Stimulated activated CD4-positive, alpha-beta T cell treated with anti-CD3 and anti-CD28 coated beads, Interleukin-4, amount 100 ng/mL, for 4 hours (primary cell): ENCODE measurements at regions not wholly inside any gene's neighbourhood (a gene's known extent, or its start where the extent isn't known, plus 50 kb on each side); places are given as distances from the start of the nearest gene placed in this dataset.
"Not testable (repeated sequence)": the region's sequence is repeated elsewhere in the genome, so short reads cannot be mapped to it uniquely, and the experiment has no call there.

Experiments used
- DNase-seq, 2 experiments: peaks; one replicate each; pipeline ENCODE4 v3.0.0-alpha.2; 2020

DNA sequence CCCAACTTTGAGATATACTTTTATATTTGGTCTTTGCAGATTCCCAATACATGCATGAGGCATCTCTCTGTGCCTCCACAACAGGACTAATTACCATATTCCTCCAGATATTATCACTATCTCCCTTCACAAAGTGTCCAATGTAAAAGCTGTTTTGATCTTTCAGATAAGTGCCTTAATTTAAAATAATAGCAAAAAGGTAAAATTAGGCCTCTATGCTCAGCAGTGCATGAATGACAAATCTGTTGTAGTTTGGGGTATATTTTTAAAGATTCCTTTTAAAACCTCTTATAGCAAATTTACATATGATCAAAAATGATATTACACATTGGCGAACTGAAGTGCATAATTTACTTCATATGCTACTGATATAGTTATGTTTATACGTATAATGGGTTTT, 369.2 kb upstream of the CCNH start:
- no peak for DNase-seq

DNA sequence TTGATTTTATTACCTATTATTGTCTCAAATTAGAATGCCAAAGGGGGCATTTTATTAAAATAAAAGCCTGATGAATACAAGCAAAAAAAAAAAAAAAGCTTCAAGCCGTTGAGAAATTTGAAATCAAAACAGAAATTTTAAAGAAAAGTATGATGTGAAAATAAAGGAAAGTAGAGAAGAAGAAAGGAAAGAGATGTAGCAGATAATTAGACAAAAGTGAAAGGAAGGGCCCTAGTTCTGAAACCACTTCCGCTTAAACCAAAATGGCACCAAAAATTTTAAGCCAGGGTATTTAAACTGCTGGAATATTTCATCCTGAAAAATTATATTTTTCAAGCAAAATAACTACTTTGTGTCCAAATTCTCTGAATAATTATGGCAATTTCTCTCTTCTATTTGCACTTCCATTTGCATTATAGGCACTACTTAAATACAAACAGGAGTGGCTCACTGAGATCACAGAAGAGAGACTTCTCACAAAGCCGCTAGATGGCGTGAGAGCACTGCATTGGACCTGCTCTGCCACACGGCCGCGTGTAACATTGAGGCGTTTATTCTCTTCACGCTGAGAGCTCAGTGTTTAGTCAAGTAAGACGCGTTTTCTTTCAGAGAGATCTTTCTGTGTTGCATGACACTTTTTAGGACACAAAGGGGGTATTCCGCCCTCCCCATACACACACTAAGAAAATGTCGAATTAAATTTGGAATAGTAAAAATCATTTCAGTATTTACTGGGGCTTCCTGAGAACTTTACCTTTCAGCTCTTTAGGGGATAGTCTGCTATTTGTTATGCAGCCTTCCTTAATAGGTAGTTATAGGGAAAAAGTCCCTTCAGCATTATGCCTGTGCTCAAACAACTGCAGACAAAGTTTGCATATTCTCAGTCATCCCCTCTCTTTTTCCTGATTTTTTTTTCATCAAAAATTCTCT, 368.4 kb upstream of the CCNH start:
- peak; percentile 64 to 68 for DNase-seq

DNA sequence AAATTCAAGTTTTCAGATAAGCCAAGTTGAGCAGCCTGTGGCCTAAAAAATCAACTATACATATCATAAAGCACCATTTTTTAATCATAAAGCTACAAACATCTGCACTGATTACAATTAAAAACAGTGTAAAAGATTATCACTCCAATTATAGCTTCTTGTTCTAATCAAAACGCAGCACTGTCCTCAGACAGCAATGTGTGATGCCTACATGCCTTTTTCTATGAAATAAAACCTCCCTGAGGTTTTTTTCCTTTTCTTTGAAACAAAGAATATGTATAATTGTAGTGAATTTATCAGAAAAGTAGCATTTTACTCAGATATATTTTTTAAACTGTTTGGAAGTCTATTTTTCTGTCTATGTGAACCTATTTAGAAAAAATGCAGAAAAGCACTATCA, 366.1 kb upstream of the CCNH start:
- DNase-seq: no peak

DNA sequence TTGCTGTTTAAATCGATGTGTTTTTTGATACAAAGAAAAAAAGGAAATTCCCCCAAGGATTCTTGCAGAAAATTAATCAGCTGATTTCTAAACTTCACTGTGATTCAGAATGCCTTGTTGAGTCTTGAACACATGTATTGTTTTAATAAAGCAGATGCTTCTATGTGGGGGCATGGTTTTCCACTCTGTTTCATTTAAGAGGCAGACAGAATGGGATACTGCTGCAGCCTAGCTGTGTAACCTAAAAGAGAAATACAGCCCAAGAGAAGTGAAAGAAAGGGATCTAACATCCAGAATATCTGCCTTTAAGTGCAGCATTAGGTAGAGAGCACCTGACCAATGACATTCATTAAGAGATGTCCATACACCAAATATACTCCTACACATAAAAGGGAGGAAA, 365.1 kb upstream of the CCNH start:
- DNase-seq: no peak

DNA sequence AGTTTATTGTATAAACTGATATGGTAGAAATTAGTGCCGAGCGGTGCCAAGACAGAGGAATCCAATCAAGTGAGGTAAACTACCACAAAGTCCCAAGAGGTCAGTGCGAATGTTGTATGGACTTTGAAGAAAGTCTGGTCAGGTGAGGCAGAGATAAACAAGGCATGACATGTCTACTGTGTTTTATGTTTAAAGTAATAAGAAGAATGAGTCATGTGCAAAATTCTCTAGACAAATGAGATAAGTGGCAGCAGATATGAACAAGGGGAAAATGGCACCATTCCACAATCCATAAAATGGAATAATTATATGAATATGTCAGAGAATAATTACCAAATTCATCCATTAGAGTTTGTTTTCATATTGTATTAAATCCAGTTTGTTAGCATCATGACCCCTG, 364.1 kb upstream of the CCNH start:
- no peak for DNase-seq

DNA sequence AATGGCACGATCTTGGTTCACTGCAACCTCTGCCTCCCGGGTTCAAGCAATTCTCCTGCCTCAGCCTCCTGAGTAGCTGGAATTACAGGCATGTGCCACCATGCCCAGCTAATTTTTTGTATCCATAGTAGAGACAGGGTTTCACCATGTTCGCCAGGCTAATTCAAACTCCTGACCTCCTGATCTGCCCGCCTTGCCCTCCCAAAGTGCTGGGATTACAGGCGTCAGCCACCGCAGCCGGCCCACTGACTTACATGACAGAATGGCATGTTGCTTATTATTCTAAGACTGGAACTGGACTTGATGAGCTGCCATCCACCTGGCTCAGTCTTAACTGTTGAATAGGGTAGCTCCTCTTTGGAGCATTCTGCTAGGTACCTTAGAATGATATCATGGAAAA, 363.6 kb upstream of the CCNH start:
- not testable (repeated sequence) for DNase-seq

DNA sequence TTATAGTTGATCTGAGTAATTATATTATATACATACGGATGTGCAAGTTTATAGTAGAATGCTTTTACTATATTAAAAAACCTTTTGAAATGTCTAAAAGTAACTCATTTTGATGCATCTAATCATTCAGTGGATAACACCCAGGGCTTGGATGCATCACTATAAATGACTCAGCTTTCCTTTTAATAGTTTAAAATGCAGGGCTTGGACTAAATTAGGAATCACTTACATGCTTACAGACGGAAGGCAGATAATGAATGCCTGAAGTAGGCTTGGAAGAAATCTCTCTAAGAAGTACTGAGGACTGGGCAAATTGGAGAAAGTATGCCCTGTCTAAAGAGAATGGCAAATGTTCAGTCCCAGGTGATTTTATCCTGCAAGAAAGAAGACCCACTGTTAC, 362.5 kb upstream of the CCNH start:
- DNase-seq: no peak

DNA sequence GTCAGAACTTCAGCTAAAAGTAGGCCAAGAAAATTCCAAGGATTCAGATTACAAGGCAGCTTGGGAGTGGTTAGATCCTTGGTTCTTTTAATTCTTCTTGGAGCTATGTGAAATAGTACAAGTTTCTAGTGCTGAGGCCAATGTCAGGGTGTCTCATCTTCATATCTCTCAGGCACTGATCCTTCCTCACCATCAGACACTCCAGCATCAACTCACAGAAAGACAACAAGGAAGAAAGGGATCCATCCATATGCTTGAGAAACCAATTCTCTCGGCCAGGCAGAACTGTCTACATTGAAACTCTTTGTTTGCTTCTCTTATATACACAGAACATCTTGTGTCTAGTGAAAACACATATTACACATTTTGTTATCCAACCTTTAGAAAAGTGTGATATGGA, 362.1 kb upstream of the CCNH start:
- no peak for DNase-seq

DNA sequence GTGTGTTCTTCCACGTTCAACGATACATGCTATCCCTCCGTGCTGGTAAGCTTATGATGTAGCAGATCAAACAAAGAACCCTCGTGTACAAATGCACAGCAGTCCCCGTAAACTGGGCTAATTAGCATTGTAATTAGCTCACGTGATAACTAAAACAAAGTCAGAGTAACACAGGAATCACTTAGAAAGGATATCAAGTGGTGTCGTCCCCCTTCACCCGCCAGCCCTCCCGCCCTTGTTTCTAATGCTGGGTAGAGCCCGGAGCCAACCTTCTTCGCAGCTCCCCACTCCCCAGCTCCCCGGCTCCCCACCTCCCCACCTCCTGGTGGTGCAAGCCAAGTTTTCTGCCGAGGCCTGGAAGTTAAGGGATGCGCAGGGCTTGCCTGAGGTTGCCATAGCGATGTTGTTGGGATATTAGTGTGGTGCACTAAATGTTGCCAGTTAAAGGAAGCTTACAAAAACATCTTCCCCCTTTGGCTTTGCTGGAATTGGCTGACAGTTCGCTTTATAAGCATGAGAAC, 357.9 kb upstream of the CCNH start:
- DNase-seq: no peak

DNA sequence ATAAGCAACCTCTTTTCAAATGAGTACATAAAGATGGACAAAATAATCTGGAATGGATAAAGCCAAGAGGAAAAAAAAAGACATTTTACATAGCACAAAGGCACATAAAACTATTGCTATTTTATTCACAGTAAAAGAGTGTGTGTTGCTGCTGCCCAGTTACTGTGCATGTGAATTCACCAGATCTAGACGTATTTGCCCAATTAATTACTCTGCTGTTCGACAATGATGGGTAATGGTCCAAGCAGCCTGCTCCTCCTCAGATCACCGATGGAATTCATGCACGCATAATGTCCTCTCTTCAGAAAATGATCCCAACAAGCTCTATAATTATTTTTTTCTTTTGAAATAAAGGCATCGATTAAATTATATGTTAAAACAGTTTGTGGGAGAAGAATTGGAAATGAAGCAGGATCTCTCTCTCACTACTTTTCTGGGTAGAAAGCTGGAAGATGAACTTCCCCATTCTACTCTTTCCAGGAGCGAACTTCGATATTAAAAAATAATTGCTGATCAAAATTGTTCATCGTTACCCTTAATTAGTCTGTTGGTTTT, 357.4 kb upstream of the CCNH start:
- no peak for DNase-seq

DNA sequence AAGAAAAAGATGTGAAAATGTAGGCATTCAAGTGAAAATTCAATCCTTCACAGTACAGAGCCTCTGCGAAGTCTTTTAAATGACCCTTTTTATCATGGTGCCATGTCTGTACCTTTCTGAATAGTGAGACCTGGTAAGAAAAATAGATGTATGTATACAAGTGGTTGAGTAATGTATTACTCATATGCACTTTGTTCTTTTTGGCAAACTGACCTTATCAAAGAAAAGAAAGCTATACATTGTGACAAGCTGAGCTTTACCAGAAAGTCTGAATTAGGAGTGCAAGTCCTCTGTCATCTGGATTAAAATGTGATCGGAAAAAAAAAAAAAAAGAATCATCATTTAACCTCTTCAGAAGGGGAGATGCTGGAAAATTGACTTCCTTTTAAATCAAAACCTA, 356.4 kb upstream of the CCNH start:
- DNase-seq: no peak

DNA sequence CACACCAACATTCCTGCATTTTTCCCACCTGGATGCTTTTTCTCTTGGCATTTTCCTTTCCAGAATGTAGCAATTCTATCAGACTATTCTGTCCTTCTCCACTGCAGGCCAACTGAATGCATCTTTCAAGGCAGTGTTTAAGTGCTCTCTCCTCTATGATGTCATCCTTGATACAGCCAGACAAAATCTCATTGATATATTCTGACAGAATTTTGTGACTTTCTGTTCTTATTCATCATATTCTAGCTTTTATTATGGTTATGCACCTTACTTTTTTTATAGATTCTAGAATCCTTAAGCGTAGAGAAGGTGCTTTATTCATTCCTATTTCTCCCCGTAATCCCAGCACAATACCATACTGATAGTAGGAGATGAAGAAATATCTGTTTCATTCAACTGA, 355.5 kb upstream of the CCNH start:
- DNase-seq: no peak

DNA sequence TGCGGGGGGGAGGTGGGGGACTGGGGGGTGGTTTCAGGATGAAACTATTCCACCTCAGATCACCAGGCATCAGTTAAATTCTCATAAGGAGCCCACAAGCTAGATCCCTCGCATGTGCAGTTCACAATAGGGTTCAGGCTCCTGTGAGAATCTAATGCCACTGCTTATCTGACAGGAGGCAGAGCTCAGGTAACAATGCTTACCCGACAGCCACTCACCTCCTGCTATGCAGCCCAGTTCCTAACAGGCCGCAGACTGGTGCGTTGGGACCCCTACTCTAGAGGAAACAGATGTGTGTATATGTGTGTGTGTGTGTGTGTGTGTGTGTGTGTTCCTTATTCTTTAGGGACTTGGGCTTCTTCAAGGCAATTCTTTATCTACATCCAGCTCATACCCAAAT, 352.3 kb upstream of the CCNH start:
- DNase-seq: no peak

DNA sequence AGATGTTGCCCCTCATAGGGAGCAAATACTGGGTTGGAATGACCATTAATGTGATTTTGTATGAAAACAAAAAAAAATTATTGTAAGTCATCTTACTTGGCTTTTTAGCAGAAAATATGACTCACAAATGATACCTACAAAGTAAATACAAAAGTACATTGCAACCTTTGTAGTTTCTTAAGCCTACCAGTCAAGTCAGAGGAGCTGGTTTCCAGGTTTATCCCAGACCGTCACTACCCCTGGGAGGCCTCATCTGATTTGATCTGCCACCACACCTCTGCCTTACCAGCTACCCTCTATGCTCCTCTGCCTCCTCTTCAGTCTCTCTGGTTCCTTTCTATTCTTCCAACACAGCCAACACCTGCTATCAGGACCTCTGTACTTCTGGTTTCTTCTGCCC, 349.9 kb upstream of the CCNH start:
- DNase-seq: no peak

DNA sequence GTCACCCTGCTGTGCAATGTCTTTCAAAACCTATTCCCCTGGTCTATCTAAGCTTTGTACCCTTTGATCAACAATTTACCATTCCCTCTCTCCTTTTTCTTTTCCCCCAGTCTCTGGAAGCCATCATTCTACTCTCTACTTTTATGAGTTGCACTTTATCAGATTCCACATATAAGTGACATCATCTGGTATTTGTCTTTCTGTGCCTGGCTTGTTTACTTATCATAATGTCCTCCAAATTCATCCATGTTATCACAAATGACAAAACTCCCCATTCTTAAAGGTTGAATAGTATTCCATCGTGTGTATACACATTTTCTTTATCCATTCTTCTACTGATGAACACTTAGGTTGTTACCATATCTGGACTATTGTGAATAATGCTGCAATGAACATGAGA, 344.2 kb upstream of the CCNH start:
- no peak for DNase-seq

DNA sequence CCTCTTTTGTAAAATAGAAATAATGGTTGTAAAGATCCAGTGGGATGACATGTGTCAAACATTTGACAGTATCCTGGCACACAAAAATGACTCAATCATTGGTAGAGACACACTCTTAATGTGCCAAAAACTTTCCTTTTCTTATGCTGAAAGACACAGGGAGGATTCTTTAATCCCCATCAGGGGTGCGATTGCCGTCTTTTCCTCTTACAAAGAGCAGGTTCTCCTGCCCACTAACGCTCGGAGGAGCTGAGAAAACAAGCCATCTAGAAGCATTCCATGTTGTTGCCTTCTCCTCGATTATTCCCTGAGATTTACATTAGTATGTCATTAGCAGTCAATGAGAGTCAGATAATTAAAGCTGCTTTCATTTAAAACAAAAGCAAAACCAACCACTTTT, 342.6 kb upstream of the CCNH start:
- DNase-seq: no peak

DNA sequence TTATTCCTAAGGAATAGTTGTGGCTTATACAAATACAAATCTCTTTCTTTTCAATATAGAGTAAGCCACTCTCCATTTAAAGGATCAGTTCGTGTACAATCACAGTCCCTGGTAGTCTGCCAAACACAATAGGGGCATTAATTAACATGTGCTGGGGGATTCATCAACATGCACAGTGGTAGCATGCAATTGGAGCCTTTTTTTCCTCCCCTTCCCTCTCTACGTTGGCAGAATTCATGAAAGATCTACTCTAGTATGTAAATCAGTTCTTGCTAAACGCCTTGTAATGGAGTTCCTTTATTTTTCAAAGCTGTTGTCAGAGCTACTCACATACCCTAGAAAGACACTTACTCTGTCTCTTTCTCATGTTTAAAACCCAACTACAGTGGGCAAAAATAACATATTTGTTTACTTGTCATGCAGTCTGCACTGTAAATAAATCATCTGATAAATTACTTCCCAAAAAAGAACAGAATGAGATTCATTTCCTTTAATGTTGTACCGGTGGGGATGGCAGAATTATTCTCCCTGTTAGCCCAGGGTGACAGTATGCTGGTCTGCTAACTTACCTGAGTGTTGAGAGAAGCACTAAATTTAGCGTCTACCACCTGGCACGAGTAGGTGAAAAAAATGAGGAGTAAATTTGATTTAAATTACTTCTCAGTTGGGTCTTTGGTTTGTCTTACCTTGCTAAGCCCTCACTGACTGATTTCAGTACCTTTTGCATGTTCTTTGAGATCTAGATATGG, 341.5 kb upstream of the CCNH start:
- DNase-seq: no peak

DNA sequence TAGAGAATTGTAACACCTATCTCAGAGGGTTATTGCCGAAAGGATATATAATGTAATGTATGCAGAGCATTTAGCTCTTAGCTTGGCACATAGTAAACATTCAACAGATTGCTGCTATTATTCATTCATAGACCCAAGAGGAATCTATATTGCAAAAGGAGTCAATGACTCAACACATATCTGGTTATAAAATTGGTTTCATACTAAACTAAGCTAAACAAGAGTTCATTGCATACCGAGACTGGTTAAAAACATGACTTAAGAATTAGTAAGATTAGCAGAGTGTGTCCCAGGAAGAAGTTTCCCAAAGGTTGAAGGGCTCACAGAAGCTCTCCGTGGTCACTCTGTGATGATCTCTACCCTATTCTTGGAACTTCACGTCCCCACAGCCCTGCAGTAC, 339.6 kb upstream of the CCNH start:
- no peak for DNase-seq

DNA sequence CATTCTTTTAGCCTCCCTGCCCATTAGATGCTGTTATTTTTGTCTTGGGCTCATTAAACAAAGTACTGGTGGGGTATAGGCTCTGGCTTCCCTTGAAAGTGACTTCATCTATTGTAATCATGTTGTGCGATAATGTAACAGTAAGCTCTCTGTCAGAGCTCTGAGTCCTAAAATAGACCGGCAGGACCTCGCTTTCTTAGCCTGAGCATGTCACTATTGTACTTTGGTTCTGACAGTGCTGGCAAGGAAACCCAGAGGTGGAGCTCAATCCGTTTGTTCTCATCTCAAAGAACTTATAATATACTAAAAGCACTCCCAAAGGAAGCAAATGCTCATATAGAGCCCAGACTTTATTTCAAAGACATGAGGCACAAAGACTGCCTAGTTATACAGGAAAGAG, 339.1 kb upstream of the CCNH start:
- DNase-seq: no peak

DNA sequence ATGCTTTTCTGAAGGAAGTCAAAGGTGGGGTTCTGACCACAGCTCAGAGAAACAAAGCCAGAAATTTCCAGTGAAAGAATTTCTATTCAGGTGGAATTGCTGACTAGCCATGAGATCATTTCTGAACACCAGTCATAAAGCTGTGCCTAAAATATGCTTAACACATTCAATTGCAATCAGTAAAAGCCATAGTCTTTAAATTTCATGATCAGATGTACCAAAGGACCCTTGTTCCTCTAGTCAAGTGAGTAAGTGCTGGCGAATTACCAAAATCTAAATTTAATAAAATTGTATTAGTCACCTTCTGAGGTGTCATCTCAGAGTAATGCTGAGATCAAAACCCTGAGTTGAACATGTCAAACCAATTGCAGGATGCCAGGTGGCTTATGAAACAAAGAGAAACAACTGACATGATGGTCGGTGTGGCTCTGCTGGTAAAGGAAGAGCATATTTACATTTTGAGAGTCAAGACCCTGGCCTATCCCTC, 334.2 kb upstream of the CCNH start:
- no peak for DNase-seq

DNA sequence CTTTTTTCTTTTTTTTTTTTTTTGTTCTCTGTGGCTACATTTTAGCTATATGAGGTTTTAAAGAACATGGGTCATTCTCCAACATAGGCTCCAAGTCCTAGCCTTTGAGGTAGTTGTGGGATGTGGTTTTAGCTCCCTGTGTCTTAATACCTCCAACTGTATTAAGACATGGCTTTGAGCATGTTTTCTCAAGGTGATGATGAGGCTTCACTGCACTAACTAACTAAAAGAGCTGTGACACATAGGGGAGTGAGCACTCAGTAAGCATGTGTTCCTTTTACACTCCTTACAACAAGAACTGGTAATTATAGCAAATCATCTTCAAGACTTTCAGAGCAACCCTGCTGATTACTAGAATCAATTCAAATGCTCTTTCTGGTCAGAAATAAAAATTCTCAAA, 333.6 kb upstream of the CCNH start:
- DNase-seq: no peak

DNA sequence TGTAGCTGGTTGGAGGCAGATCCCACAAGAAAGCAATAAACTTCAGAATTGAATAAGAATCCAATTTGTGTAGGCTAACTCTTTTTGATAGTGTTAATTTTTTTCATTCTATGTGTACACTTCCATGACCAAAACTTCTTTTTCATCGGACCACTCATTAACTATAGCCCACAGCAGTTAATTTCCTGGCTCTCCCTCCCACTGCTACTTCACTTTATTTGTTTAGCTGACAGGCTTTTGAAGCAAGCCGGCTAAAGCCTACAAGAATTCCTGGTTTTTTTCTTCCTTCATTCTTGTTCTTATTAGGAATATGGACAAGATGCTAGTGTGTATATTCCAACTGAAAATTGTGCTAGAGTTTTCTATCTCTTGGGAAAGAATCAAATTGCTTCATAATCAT, 329.2 kb upstream of the CCNH start:
- DNase-seq: no peak

DNA sequence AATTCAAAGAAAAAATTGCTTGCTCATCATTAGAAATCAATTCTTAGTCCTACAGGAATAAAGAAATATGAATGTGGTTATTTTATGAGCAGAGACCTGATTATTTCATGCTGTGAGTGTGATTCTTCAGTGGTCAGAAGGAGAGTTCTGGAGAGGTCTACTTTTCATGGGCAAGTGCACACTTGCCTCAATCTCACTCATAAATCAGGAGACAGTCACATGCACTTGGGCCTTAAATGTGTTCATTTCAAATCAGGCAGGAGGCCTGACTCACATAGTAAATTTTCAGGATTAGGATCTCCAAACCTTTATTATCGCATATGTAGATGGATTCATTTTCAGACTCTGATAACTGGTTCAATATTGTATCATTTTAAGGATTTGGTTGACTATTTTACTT, 323.2 kb upstream of the CCNH start:
- no peak for DNase-seq

DNA sequence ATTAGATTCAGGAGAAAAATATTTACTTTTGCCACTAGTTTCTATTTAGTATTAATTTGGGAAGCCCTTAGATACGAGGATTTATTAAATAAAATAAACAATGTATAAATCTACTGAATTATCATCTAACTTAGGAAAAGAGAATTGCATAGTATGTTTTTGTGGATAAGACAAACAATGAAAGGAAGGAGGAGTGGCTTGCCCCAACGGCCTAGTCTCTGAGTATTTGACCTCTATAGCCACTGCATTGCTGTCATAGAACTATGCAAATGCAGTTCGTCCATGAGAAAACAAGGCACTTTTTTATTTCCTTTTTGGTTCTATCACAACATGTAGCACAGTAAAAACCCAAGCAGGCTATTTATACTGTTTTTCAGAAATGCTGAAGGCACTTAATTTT, 321.2 kb upstream of the CCNH start:
- DNase-seq: no peak
